Fibroblast of upper back skin (primary cell): ENCODE measurements at regions not wholly inside any gene's neighbourhood (a gene's known extent, or its start where the extent isn't known, plus 50 kb on each side); places are given as distances from the start of the nearest gene placed in this dataset.
"Not testable (repeated sequence)": the region's sequence is repeated elsewhere in the genome, so short reads cannot be mapped to it uniquely, and the experiment has no call there.

Experiments used
- DNase-seq: peaks from one replicate; pipeline ENCODE4 v3.0.0-alpha.2; 2013

GRCh38 chr17:64723781-64724180 is 61.7 kb upstream of the SMURF2 start:
- no peak for DNase-seq

DNA sequence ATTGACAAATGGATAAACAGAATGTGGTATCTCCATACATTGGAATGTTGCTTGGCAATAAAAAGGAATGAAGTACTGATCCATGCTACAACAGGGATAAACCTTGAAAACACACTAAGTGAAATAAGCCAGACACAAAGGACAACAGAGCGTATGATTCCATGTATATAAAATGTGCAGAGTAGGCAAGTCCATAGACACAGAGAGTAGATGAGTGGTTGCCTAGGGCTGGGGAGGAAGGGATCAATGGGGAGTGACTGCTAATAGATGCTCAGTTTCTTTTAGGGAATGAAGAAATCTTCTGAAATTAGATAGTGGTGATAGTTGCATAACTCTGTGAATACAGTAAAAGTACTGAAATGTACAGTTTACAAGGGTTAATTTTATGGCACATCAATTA is 59.4 kb upstream of the SMURF2 start:
- peak; percentile 62 for DNase-seq

DNA sequence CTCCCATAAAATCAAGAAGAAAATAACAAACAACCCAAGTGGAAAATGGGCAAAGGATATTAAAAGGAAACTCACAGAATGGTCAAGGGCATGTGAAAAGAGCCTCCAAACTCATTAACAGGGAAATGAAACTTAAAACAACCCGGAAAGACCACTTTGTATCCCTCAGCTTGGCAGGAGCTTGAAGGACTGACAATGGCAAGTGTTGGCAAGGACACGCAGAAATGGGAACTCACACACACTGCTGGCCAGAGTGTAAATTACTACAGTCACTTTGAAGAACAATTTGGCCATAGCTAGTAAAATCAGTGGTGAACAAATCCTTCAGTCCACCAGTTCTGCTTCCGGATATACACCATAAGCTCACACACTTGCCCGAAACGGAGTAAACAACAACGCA is 58.1 kb upstream of the SMURF2 start:
- DNase-seq = not testable (repeated sequence)

- not testable (repeated sequence) for DNase-seq
Observed at GRCh38 chr17:64719517-64719916, 57.4 kb upstream of the SMURF2 start.

GRCh38 chr17:64718816-64719215 is 56.7 kb upstream of the SMURF2 start:
- DNase-seq = not testable (repeated sequence)

GRCh38 chr17:64718058-64718457 is 56.0 kb upstream of the SMURF2 start:
- no peak for DNase-seq

GRCh38 chr17:64716496-64716895 is 54.4 kb upstream of the SMURF2 start:
- DNase-seq = not testable (repeated sequence)

GRCh38 chr17:64713786-64714185 is 51.7 kb upstream of the SMURF2 start:
- DNase-seq = not testable (repeated sequence)

DNA sequence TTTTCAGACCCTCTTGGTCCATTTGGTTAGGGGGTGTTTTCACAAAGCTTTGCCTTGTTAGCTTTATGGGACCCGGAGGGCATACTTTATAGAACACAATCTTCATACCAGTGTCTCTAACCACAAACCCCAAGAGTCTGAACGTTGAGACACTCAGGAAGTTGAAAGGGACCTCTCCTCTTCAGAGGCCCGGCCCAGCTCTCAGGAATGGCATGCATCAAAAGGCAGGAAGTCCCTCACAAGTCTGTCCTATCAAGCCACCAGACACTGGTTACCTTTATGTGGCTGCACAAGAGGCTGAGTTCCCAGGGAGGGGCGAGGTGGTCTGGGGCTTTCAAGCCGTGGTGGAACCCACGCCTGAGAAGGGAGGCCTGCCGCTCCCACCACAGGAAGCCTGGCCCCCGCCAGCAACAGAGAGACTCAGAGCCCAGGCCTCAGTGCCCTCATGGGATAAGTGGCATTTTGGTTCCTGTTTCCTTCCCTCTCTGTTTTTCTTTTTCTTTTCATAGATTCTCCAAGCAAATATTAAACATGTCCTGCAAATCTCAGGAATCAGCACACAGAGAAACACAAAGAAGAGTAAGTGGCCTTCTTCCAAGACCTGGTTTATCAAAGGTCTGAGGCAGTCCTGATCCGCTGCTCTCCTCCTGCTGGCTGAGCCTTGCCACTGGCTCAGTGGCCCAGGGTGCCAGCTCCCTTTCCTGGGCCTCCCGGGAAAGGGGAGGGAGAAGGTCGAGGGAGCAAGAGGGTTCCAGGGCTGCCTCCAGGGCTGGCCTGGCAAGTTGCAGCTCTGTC is 50.6 kb upstream of the SMURF2 start:
- DNase-seq = peak; percentile 31
